ENCODE measurements at regions not wholly inside any gene's neighbourhood (a gene's known extent, or its start where the extent isn't known, plus 50 kb on each side); places are given as distances from the start of the nearest gene placed in this dataset.

DNA sequence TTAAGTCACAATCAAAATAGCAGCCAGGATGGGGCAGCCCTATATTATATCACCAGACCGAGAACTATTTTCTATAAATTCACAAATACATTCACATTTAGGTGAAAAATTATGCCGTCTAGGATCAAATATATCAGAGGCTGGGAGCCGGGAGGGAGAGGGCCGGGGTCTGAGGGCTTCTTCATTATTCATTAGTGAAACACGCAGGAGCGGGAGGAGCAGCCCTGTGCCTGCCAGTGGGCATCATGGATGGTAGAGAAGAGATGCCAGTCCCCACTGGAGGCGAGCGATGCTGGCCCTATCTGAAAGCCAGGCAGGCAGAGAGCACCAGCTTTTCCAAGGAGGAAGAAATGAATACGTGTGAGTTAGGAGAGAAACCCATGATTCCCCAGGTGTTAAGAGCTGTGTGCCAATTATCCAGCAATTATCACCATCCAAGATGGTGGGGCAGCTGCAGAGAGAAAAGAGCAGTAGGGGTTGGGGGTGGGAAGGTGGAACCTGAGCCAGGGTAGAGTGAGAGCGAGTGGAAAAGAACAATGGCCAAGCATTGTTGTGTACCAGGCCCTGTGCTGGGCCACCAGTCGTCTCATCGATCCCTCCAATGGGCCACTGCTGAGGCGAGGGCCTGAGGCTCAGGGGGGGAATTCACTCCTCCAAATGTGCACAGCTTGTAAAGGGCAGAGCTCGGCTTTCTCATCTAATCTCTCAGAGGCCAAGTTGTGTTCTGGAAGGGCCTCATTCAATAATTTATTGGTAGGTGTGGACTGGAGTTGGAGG is 261.3 kb upstream of the TLE3 start:
- DNase-seq: no peak
- TF ChIP-seq, protein P1, sequence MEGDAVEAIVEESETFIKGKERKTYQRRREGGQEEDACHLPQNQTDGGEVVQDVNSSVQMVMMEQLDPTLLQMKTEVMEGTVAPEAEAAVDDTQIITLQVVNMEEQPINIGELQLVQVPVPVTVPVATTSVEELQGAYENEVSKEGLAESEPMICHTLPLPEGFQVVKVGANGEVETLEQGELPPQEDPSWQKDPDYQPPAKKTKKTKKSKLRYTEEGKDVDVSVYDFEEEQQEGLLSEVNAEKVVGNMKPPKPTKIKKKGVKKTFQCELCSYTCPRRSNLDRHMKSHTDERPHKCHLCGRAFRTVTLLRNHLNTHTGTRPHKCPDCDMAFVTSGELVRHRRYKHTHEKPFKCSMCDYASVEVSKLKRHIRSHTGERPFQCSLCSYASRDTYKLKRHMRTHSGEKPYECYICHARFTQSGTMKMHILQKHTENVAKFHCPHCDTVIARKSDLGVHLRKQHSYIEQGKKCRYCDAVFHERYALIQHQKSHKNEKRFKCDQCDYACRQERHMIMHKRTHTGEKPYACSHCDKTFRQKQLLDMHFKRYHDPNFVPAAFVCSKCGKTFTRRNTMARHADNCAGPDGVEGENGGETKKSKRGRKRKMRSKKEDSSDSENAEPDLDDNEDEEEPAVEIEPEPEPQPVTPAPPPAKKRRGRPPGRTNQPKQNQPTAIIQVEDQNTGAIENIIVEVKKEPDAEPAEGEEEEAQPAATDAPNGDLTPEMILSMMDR (IDR thresholded peaks at IDR 0.05): no peak
- TF ChIP-seq POLR2A (IDR thresholded peaks at IDR 0.05): no peak
- 95 to 96% (median 96%) methylated on average over 14 of the region's 14 CpGs for WGBS, 4 donors
- intact Hi-C loops (cut with DNase I): loop anchor here in 4 of 10 donors (10.0 kb wide), 2 partner anchors 264 to 624 kb away; partner anchors contain the start of gene TLE3 (in 1 of the 4)
- Histone ChIP-seq H3K27ac (no peak overlapping the region), H3K4me1 (no peaks in the 10 kb centered on the region), H3K9me3 (no peaks in the 10 kb centered on the region), H3K4me3 (no peak overlapping the region), H3K27me3 (peaks cover 0 to 7% (median 0%) of the 10 kb centered on the region in 9 donors), H3K36me3 (no peaks in the 10 kb centered on the region)
- ATAC-seq: no peak

DNA sequence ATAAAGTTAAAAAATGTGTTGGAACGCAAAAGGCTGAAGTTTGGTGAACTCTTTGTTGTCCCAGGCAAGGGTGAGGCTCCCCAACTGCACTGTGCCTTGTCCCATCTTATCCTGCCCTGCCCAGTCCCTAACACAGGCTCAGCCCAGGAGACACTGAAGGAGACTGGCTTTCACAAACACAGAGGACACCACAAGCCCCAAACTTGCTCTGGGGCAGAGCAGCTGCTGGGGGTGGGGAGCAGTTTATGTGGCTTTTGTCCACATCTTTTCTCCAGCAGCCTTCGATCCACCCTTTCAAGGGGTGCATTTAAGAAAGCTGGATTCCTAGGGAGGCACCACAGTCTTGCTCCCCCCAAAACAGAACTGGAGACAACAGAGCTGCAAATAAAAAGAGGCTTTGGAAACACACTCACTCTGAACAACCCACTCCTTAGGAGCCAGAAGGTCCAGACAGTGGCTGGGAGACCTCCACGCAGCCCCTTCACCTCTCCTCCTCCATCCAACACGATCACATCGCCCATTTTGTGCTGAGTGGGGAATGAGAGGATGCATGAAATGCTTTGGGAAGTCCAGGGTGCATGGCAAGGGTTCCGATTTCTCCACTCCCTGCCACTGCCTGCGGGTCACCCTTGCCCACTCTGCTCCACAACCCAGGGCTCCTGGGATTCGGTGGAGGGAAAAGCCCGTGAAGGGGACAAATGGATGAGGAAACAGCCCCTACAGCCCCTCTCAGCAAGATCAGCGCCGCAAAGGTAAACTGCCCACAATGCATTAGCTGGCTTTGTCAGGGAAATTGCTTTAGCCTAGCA is 260.5 kb upstream of the TLE3 start:
- H3K4me3 ChIP-seq: no peak overlapping the region
- no peaks in the 10 kb centered on the region for H3K9me3 ChIP-seq
- TF ChIP-seq, protein P1 (IDR thresholded peaks at IDR 0.05): no peak
- TF ChIP-seq POLR2A (IDR thresholded peaks at IDR 0.05): no peak
- intact Hi-C loops (cut with DNase I): loop anchor here in 4 of 10 donors (10.0 kb wide), 2 partner anchors 263 to 623 kb away; partner anchors contain the start of gene TLE3 (in 1 of the 4)
- no peak overlapping the region for H3K27ac ChIP-seq
- peak in 1 of 5 donors; percentile 7 for DNase-seq
- 92 to 95% (median 94%) methylated on average over 11 of the region's 11 CpGs for WGBS, 4 donors
- no peaks in the 10 kb centered on the region for H3K36me3 ChIP-seq
- ATAC-seq: no peak
- peaks cover 0 to 7% (median 0%) of the 10 kb centered on the region in 9 donors for H3K27me3 ChIP-seq
- H3K4me1 ChIP-seq: no peaks in the 10 kb centered on the region

DNA sequence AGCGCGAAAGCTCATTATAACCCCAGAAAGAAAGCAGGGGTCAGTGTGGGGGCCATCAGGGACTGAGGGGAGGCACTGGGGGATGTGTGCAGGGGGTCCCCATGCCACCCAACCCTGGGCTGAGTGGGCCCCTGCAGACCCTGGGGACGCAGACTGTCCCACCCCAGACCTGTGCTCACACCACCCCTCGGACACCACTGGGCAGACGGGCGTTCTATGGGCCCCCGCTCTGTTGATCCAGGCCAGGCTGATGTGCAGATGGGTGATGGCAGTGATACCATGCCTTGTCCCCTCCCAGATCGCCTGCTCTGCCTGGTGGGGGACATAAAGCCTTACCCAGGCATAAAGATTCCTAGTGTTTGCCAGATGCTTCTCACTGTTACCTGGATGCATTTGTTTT is 259.7 kb upstream of the TLE3 start:
- no peak for TF ChIP-seq POLR2A (IDR thresholded peaks at IDR 0.05)
- TF ChIP-seq, protein P1 (IDR thresholded peaks at IDR 0.05): no peak
- Histone ChIP-seq H3K4me3 (no peak overlapping the region), H3K27me3 (peaks cover 0 to 7% (median 0%) of the 10 kb centered on the region in 9 donors), H3K9me3 (no peaks in the 10 kb centered on the region), H3K4me1 (no peaks in the 10 kb centered on the region), H3K27ac (no peak overlapping the region), H3K36me3 (no peaks in the 10 kb centered on the region)
- intact Hi-C loops (cut with DNase I): loop anchor here in 4 of 10 donors (10.0 kb wide), 2 partner anchors 263 to 623 kb away; partner anchors contain the start of gene TLE3 (in 1 of the 4)
- peak in 1 of 5 donors; percentile 6 for DNase-seq
- WGBS, 4 donors: 80 to 94% (median 92%) methylated on average over 3 to 8 of the region's 8 CpGs
- no peak for ATAC-seq

DNA sequence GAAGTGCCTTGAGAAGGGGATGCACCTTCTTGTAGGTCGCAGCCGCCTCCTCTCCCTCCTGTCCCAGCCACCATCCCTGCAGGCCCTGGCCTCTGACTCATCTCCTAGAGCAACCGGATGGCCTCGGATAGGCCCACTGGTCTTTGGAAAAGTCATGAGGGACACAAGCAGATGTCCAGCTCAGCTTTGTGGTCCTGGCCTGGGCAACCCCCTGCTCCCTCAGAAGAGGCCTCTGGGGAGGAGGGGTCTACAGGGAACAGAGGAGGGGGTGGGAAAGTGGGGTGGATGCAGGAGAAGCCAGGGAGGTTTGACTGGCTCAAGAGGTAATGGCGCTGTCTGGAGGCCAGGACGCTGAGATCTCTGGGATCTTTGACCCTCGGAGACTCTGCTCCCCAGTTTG is 259.2 kb upstream of the TLE3 start:
- Histone ChIP-seq H3K36me3 (no peaks in the 10 kb centered on the region), H3K4me3 (no peak overlapping the region), H3K4me1 (no peaks in the 10 kb centered on the region), H3K27me3 (peaks cover 0 to 7% (median 0%) of the 10 kb centered on the region in 9 donors), H3K9me3 (no peaks in the 10 kb centered on the region), H3K27ac (no peak overlapping the region)
- ATAC-seq: peak in 1 of 4 donors; percentile 24
- TF ChIP-seq POLR2A (IDR thresholded peaks at IDR 0.05): no peak
- TF ChIP-seq, protein P1 (IDR thresholded peaks at IDR 0.05): no peak
- WGBS, 4 donors: 84 to 89% (median 86%) methylated on average over 7 of the region's 7 CpGs
- DNase-seq: peak in 1 of 5 donors; percentile 21
- intact Hi-C loops (cut with DNase I): loop anchor here in 4 of 10 donors (10.0 kb wide), 2 partner anchors 262 to 622 kb away; partner anchors contain the start of gene TLE3 (in 1 of the 4)

Data from heart left ventricle (tissue), 16 donors.